ENCODE measurements at regions not wholly inside any gene's neighbourhood (a gene's known extent, or its start where the extent isn't known, plus 50 kb on each side); places are given as distances from the start of the nearest gene placed in this dataset.
"Not testable (repeated sequence)": the region's sequence is repeated elsewhere in the genome, so short reads cannot be mapped to it uniquely, and the experiment has no call there.

- Histone ChIP-seq H3K36me3 (replicated peaks in 1 of 2; ENCODE audit: control insufficient read depth in 1 of 2, insufficient read depth in 2 of 2, low read length in 2 of 2) (no peaks in the 10 kb centered on the region), H3K9me3 (ENCODE audit: low read length) (no peaks in the 10 kb centered on the region), H3K27me3 (ENCODE audit: control insufficient read depth in 1 of 2, insufficient read depth in 2 of 2, low read length in 2 of 2) (no peaks in the 10 kb centered on the region), H3K4me1 (ENCODE audit: insufficient read depth, low read length) (no peaks in the 10 kb centered on the region), H2AFZ (ENCODE audit: low read length) (no peak overlapping the region), H3K79me2 (ENCODE audit: insufficient read depth, low read length) (no peaks in the 10 kb centered on the region), H3K27ac (ENCODE audit: extremely low read length, insufficient read depth, low read length) (no peak overlapping the region), H3K9ac (ENCODE audit: insufficient read depth, low read depth, low read length) (no peak overlapping the region), H3K4me3 (replicated peaks in 1 of 3; ENCODE audit: insufficient read depth in 1 of 3, low read depth in 2 of 3, low read length in 3 of 3) (no peak overlapping the region), H3K4me2 (ENCODE audit: low read depth, low read length) (no peak overlapping the region), H4K20me1 (ENCODE audit: insufficient read depth, low read length) (no peaks in the 10 kb centered on the region)
- no peak for FAIRE-seq
- ChIA-PET CTCF (ENCODE audit: low intra/inter-chr PET ratio, low total read pairs) (no interaction called here), POLR2A (no interaction called here)
- ATAC-seq = no peak
- no peak for TF ChIP-seq ZEB1 (IDR thresholded peaks at IDR 0.05; ENCODE audit: insufficient replicate concordance, low read depth)
- no peak for TF ChIP-seq TCF12 (IDR thresholded peaks at IDR 0.05)
- TF ChIP-seq TCF12 (CRISPR knock-in tag; IDR thresholded peaks at IDR 0.05) = no peak
- TF ChIP-seq NFE2L1 (CRISPR knock-in tag; IDR thresholded peaks at IDR 0.05; ENCODE audit: borderline replicate concordance) = no peak
- TF ChIP-seq GMEB1 (CRISPR knock-in tag; IDR thresholded peaks at IDR 0.05; ENCODE audit: borderline replicate concordance) = no peak
- TF ChIP-seq ZNF530 (CRISPR knock-in tag; IDR thresholded peaks at IDR 0.05; ENCODE audit: low read depth) = no peak
- no peak for TF ChIP-seq ZNF567 (CRISPR knock-in tag; IDR thresholded peaks at IDR 0.05; ENCODE audit: borderline replicate concordance)
- no peak for TF ChIP-seq PITX1 (CRISPR knock-in tag; IDR thresholded peaks at IDR 0.05)
- TF ChIP-seq SP140L (CRISPR knock-in tag; IDR thresholded peaks at IDR 0.05; ENCODE audit: borderline replicate concordance) = no peak
- BruUV-seq (replicated peaks) = no TSS peak
- DNase-seq (ENCODE audit: low spot score) = no peak
- 7% methylated on average over 3 of the region's 3 CpGs for WGBS (ENCODE audit: low lambda C conversion rate)
- in situ Hi-C loops (cut with HindIII; ENCODE audit: extremely low pct_ligation_motif_present, low pct_unique_long_range_greater_than_20kb) = no loop called here
- intact Hi-C loops (cut with micrococcal nuclease; ENCODE audit: unreplicated experiment) = no loop called here
Measured at GRCh38 chr18:65587491-65587890, 163.3 kb upstream of the CDH7 start.

GRCh38 chr18:65582094-65582493 lies 168.7 kb upstream of the CDH7 start:
- peak; percentile 15 for FAIRE-seq
- BruUV-seq (replicated peaks); H2AFZ ChIP-seq (ENCODE audit: low read length); CTCF ChIA-PET (ENCODE audit: low intra/inter-chr PET ratio, low total read pairs); intact Hi-C loops (cut with micrococcal nuclease; ENCODE audit: unreplicated experiment); in situ Hi-C loops (cut with HindIII; ENCODE audit: extremely low pct_ligation_motif_present, low pct_unique_long_range_greater_than_20kb); H4K20me1 ChIP-seq (ENCODE audit: insufficient read depth, low read length); ATAC-seq; H3K79me2 ChIP-seq (ENCODE audit: insufficient read depth, low read length); H3K36me3 ChIP-seq (replicated peaks in 1 of 2; ENCODE audit: control insufficient read depth in 1 of 2, insufficient read depth in 2 of 2, low read length in 2 of 2); H3K27ac ChIP-seq (ENCODE audit: extremely low read length, insufficient read depth, low read length); H3K4me1 ChIP-seq (ENCODE audit: insufficient read depth, low read length); H3K4me3 ChIP-seq (replicated peaks in 1 of 3; ENCODE audit: insufficient read depth in 1 of 3, low read depth in 2 of 3, low read length in 3 of 3); H3K4me2 ChIP-seq (ENCODE audit: low read depth, low read length); H3K27me3 ChIP-seq (ENCODE audit: control insufficient read depth in 1 of 2, insufficient read depth in 2 of 2, low read length in 2 of 2); H3K9ac ChIP-seq (ENCODE audit: insufficient read depth, low read depth, low read length); DNase-seq (ENCODE audit: low spot score); H3K9me3 ChIP-seq (ENCODE audit: low read length); POLR2A ChIA-PET: not testable (repeated sequence)
- no CpG with 5 or more reads among the region's 2 CpGs for WGBS (ENCODE audit: low lambda C conversion rate)
